ENCODE measurements at regions not wholly inside any gene's neighbourhood (a gene's known extent, or its start where the extent isn't known, plus 50 kb on each side); places are given as distances from the start of the nearest gene placed in this dataset.
"Not testable (repeated sequence)": the region's sequence is repeated elsewhere in the genome, so short reads cannot be mapped to it uniquely, and the experiment has no call there.

DNA sequence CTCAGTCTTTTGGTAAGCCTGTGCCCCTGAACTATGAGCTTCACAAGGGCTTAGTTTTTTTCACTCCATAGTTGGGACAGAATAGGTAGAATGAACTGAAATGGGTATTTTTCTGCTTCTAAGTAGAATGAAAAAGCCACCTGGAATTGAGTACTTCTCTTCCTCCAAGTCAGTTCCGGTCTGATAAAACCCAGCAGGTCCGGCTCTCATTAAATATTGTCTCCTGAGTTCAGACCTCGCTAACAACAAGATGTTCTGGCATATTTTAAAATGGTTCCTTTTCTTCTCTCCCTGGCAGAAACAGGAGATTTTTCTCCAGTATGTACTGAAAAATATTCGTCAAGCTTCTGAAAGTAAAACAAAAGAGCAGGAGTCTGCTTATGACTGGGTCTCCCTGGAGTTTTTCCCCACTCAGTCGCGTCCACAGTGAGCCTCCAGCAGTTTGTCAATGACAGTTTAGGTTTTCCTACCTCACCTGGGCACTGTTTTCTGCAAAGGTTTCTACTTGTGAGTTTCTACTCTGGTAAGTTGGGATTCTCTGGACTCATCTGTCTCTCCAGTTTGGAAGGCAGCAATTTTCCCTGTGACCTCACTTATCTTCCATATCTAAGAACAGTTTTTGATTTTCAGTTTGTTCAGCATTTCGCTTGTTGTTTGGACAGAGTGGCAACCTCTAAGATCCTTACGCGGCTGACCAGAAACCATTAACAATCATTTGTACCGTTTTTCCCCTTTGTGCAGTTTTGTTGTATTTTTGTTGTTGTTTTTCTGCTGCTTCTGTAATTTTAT, 868.0 kb downstream of the METTL15 start:
- no peak for DNase-seq

DNA sequence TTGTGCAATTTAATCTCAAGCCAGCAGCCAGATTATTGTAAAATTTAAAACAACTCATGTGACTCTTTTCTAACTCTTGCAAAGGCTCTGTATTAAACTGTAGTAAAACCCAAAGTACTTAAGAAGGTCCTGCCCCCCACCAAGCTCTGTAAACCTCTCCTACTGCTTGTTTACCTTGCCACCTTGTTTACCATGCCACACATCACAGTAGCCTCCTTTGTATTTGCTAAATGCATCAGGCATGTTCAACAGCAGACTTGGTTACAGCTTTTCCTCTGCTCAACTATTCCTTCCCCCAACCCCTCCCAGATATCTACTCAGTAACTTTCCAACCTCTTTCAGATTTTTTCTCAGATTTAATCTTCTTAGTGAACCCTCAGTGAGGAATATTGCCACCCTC, 861.6 kb downstream of the METTL15 start:
- no peak for DNase-seq

DNA sequence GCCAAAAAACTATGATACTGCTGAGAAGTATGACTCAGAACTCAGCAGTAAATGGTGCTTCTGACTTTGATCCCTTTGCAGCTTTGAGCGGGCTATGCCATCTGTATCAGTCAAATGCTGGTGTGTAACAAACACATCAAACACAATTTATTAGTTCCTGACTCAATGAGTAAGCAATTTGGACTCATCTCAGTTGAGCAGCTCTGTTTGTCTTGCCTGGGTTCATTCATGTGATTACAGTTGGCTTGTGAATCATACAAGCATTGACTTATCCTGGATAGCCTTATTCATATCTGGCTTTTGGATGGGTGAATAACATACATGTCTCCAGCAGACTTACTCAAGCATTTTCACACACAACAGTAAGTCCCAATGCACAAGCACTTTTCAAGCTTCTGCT, 858.8 kb downstream of the METTL15 start:
- no peak for DNase-seq

DNA sequence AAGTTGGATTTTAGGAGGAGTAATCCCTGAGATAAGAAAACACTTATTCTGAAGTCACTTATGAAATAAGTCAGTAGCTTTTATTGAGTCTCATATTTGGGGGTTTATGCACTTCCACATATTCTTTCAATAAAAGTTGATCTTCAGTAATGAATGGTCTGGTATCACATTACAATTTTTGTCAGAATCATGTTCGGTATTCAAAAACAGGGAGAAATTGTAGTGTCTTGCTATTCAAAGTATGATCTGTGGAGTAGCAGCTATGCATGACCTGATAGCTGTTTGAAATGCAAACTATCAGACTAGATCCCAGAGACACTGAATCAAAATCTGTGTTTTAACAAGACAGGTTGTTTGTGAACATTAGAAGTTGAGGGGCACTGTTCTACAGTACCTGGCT, 857.6 kb downstream of the METTL15 start:
- DNase-seq: no peak

DNA sequence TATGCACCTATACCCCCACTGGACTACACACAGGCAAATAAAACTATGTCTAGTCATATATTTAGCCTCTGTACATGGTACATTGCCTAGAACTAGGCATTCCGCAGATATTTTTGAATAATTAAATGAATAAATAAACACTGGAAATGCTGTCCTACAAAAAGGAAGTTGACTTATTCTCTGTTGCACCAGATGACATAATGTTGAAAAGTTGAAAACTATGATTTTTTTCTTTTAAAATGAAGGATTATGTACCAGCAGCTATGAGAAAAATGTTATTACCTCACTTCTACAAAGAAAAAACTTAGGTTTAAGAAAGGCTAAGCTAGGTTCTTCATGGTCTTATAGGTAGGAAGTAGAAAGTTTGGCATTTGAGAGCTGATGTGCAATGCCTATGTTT, 856.6 kb downstream of the METTL15 start:
- DNase-seq: no peak

DNA sequence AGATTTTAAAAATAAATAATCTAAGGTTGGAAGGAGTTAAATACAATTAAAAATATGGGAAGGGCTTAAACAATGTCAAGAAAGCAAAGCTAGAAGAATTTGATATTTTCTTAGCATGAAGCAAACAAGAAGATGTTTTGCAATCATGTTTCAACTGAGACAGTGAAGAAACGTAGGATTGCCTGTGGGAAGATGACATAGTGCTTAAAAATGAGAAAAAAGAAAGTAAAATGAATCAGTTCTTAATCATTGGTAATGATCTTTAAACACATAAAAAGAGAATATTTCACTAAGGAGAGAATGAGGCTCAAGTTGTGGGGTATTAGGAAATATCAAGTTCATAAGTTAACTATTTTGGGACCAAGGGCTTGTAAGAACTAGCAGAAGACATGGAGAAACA, 855.0 kb downstream of the METTL15 start:
- DNase-seq: no peak

DNA sequence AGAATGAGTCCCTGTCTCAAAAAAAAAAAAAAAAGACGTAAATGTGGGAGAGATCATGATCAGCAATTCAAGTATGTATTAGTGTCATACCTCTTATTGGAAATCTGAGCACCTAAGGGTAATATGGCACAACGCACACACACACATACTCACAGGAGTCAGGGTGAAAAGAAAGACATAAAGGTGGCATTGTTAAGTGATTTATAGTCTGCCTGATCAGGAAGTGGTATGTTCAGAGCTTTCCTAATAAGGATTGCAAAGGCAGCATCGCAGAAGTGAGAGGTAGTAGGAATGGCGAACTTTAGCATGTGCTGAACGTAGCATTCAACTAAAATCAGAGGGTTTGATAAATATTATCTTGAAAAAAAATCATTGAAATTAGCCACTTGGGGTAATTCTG, 854.3 kb downstream of the METTL15 start:
- no peak for DNase-seq

DNA sequence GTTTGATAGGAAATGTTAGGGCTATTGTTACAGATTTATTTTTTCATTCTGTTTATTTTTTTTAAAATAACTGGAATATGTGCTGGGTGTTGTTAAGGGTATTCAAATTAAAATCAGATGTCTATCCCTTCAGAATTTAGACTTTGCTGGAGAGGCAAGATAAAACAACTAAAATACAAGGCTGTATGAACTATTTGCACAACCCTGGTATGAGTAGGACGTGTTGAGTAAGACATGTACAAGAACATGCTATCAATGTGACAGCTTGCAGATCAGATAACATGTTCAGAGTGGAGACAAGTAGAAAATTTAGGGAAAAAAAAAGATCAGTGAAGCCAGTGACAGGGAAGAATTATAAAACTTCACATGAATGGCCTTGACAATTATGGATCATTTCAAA, 853.5 kb downstream of the METTL15 start:
- no peak for DNase-seq

DNA sequence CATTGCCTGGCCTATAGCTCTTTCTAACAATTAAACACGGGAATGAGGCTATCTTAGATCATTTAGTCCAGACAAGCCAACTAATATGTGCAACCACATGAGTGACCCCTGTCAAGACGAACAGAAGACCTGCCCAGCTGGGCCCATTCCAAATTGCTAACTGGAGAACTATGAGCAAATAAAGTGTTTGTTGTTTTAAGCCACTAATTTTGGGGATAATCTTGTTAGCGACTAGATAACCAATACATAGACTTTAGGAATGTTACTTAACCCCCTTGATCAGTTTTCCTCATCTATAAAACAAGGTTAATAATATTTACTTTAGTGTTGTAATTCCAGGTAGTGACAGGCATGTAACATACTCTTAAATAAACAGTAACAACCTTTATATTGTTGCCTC, 848.3 kb downstream of the METTL15 start:
- DNase-seq: no peak

DNA sequence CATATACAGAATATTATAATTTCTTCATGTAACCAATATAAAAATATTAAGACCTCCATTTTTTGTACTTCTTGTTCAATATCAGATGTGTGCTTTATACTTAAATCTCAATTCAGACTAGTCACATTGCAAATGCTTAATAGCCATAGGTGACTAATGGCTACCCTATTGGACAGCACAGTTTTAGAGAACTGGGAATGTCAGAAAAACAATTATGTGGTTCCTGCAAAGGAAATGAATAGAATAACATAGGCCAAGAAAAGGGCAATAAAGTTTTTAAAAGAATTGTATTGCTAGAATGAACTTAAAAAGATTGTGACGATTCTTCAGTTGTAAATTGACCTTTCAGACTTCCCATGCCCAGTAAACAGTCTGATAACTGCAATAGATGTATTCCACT, 843.0 kb downstream of the METTL15 start:
- DNase-seq: no peak

DNA sequence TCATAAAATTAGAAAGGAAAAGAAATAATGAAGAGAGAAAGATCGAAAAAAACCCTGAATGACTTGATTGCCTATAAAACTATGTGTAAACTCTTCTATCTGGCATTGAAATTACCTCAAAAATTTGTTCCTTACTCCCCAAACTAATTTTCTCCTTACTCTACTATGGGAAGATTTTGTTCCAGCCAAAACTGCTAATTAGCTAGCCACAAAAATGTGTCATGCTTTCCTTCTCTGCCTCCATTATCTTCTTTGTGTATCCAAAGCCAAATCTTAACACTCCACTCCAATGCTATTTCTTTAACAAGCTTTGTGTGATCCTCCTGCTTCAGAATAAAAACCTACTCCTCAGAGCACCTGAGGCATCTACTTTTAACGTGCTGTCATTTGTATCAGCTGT, 831.2 kb downstream of the METTL15 start:
- DNase-seq: no peak

DNA sequence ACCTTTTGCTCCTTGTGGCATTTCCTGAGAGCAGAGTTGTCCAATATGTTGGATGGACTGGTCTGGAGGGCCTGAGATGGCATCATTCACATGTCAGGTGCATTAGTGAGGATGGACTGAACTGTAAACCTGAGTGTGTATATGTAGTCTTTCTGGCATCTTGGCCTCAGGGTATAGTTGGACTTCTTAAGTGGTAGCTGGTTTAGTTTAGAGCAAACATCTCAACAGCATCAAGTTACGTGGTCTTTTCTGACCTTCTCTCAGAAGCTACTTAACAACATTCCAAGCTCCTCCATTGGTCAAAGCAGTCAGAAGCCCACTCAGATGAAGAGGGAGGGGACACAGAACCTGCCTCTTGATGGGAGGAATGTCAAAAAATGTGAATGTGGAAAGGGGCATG, 829.9 kb downstream of the METTL15 start:
- DNase-seq: no peak

DNA sequence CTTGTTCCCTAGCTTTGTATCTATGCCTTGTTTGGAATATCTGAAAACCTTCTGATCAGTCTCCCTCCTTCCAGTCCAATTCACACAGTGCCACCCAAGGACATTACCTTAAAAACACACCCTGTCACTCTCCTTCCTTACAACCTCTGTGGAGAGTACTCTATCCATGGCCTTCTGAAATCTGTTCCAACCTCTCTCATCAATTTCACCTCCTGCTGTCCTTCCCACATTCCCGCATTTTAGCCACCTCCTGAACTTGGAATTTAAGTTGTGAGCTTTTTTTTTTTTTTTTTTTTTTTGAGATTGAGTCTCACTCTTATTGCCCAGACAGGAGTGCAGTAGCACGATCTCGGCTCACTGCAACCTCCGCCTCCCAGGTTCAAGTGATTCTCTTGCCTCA, 824.8 kb downstream of the METTL15 start:
- DNase-seq: no peak

DNA sequence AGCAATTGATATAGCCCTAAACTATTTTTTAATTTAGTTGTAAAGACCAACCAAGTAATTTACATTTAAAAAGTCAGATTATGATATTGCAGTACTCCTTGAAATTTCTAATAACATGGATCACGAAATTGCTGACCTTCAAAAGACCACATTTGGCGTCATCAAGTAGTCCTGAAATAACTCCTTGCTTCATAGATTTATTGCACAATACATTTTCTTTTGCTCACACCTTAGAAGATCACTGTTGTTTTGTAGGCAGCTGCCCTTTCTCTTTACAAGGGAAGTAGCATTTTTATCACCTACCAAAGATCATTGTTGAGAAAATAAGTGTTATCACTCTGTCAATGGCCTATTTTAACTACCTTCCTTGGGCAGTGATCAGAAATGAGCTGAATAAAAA, 815.8 kb downstream of the METTL15 start:
- no peak for DNase-seq

DNA sequence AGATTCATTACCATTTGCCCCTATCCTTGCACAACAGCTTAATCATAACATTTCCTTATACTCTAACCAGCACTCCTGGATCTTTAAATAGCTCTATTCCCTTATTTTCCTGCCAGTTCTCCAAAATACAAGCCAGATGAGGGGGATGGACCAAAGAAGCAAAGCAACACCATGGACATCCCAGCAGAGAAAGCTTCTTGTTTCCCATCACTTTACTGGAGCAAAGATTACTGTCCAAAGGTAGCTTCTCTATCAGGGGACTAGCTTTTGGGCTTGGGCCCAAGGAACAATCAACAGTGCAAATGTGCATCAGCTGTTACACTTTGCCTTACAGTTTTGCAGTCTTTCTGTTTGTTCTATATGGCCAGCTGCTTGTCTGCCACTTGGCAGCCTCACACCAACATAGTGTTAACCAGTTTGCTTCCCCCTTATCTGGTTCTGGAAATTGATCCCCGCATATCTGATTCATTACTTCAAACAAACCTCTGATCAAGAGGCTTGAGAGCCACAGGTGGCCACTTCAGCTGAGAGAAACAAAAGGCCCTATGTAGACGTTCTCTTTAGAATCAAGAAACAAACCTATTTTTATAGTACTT, 814.3 kb downstream of the METTL15 start:
- DNase-seq: no peak

DNA sequence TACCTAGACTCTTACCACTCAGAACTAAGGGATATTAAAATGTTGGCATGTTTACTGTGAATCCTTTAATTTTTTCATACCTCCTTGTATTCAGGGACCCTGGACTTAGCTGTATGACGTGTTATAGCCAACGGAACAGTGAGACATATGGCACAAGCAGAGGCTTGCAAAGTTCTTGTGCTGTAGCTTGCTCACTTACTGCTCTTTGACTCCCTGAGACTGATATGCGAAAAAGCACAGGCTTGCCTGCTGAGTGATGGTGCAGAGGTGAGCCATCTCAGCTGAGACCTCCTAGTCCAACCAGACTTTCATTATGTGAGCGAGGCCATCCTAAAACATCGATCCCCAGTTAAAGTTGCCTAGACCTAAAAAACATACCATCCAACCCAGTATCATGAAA, 811.0 kb downstream of the METTL15 start:
- no peak for DNase-seq

DNA sequence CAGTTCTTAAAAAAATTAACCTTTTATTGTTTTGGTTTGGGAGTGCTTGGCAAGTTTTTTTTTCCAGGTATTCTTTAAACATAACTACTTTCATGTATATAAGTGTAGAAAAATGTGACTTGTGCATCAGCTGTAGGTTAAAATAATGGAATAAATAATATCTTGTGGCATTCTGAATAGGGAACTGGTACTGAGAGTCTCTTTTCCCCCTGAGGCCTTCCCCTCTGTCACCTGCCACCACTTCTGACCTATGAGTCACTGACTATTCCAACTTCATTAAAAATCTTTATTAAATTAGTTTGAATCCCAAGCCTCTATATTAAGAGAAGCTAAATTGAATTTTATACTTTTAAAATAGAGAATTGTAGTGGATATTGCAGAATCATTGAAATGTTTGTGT, 805.7 kb downstream of the METTL15 start:
- DNase-seq: no peak

DNA sequence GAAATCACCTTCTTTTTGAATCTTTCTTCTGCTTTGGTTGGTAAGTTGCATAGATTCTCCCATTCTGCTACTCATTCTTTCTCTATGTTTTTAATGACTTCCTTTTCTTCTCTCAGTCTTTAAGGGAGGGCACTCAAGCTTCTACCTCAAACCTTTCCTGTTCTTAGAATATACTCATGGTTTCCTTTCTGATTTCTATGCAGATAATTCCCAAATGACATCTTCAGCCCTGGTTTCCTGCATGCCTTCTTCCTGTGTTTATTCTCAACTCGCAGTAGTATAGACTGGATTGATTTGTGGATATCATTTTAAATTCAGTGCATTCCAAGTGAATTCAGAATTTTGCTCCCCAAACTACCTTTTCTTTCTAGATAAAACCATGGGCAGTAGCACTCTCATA, 803.6 kb downstream of the METTL15 start:
- no peak for DNase-seq

DNA sequence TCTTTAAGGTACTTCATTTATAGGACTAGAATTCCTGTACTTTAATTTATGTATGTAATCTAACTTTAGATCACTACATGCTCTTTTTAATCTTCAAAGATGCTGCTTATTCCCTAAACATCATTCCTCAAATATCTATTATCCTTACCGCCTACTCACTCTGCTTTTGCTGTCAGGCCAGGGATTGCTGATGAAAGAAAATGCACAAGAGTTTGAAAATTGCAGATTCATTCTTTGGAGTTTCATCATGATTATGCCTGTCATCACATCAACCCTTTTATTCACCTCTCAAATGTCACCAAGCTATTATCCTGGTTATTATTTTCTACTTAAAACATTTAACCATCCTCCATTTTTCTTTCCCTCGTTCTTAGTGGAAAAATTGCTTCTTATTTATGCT, 802.7 kb downstream of the METTL15 start:
- DNase-seq: no peak

DNA sequence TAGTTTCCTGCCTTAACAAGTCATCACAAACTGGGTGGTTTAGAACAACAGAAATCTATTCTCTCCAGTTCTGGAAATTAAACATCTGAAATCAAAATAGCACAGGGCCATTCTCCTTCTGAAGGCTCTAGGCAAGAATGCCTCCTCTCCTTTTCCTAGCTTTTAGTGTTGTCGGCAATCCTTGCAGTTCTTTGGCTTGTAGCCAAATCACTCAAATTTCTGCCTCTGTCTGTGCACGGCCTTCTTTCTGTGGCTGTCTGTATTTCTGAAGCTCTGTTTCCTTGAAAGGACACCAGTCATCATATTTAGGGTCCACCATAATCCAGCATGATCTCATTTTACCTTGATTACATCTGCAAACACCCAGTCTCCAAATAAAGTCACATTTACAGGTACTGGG, 795.5 kb downstream of the METTL15 start:
- no peak for DNase-seq

DNA sequence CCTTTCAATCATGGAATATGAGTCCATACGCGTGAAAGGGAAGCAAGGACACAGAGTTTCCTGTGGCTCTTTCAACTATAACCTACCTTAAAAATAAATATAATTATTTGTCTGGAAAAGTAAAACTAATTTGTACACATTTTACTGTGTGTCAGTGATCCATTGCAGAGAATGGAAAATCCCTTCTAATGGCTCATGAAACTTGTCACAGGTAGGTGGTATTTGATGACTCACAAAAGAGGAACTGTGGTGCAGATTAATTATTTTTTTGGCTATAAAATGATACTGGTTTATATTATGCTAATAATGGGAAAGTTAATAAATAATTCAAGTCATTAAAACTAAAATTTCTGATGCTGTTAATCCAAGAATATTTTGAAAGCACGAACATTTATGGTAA, 792.2 kb downstream of the METTL15 start:
- DNase-seq: no peak

DNA sequence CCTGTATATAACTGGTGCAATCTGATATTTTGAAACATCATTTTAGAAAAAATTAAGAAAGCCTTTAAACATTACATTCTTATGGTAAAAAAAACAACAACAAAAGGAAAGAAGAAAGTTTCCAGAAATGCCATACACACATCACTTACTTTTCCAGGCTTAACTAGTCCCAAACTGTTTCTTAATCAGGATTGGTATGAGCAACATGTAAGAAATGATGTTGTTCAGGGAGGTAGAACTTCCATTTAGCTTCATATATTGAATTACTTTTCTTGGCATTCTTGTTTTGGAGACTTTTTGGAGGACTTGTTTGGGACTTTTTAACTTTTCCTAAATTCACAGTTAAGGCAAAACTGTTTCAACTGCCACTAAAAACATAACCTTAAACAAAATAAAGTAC, 791.5 kb downstream of the METTL15 start:
- no peak for DNase-seq

DNA sequence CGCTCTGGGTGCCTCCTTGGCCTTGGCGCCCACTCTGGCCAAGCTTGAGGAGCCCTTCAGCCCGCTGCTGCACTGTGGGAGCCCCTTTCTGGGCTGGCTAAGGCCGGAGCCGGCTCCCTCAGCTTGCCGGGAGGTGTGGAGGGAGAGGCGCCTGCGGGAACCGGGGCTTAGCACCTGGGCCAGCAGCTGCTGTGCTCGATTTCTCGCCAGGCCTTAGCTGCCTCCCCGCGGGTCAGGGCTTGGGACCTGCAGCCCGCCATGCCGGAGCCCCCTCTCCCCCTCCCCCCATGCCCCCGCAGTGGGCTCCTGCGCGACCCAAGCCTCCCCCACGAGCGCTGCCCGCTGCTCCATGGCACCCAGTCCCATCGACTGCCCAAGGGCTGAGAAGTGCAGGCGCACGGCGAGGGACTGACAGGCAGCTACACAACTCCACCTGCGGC, 782.4 kb downstream of the METTL15 start:
- not testable (repeated sequence) for DNase-seq

DNA sequence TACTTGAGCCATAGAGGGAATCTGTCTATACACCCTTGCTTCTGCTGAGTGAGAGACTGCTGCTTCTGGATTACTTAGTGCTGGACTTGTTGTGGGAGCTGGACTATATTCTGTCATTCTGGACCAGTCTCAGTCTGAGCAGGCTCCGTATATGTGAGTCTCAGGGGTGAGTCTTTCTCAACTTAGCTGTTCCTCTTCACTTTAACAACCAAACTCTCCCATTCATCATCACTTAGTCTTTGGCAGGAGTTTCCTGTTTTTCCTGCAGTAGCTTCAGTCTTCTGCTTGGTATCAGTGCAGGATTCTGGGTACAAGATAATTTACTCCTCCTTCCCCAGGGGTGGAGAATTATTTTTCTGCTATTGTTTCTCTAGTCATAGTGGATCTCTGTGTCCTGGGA, 779.5 kb downstream of the METTL15 start:
- no peak for DNase-seq

DNA sequence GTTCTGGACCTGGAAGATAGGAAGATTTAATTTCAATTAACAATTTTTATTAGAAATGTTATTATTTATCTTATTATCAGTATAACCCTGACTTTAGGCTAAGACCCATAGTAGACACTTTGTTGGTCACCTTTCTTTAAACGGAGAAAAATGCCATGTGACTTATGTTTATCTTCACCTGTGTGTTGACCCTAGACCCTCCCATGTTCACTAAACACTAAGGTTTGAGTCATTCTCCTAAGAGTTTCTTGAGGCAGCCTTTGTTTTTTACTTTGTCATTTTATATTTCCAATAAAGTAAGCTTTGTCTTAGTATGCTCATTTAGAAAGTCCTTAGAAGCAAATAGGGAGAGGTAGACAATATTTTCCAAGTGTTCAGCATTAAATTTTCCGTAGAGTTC, 771.7 kb downstream of the METTL15 start:
- no peak for DNase-seq
